ENCODE measurements at regions not wholly inside any gene's neighbourhood (a gene's known extent, or its start where the extent isn't known, plus 50 kb on each side); places are given as distances from the start of the nearest gene placed in this dataset.

GRCh38 chr13:29991343-29991742, 140.9 kb upstream of the UBL3 start:
- intact Hi-C loops (cut with micrococcal nuclease; ENCODE audit: unreplicated experiment): no loop called here
- CTCF ChIA-PET: no interaction called here
- ATAC-seq (no peak), DNase-seq (ENCODE audit: low read depth, low spot score) (no peak)
- in situ Hi-C loops (cut with HindIII; ENCODE audit: low pct_unique_long_range_greater_than_20kb, low sequenced_read_pairs): no loop called here
- POLR2A ChIA-PET: no interaction called here
- Histone ChIP-seq H3K9me3 (ENCODE audit: control insufficient read depth, insufficient read depth, low read depth, low read length) (no peaks in the 10 kb centered on the region), H3K27me3 (ENCODE audit: control insufficient read depth, insufficient read depth, low read length) (no peaks in the 10 kb centered on the region), H3K4me3 (ENCODE audit: low read depth in 2 of 2, low read length in 2 of 2) (no peak overlapping the region), H3K27ac (ENCODE audit: low read length) (no peak overlapping the region), H3K36me3 (ENCODE audit: control insufficient read depth, insufficient read depth, low read length) (no peaks in the 10 kb centered on the region), H3K4me1 (ENCODE audit: control insufficient read depth, insufficient read depth, low read length) (no peaks in the 10 kb centered on the region)
- no peak for TF ChIP-seq REST (IDR thresholded peaks at IDR 0.05; ENCODE audit: insufficient read depth in 1 of 2, low read depth in 2 of 2, low read length in 1 of 2)
- TF ChIP-seq TCF7L2 (IDR thresholded peaks at IDR 0.05; ENCODE audit: low read depth, low read length): no peak
- no TSS peak for BruUV-seq (replicated peaks)

GRCh38 chr13:29987340-29987739, 136.9 kb upstream of the UBL3 start:
- POLR2A ChIA-PET: no interaction called here
- CTCF ChIA-PET: no interaction called here
- no peaks in the 10 kb centered on the region for H3K4me1 ChIP-seq (ENCODE audit: control insufficient read depth, insufficient read depth, low read length)
- in situ Hi-C loops (cut with HindIII; ENCODE audit: low pct_unique_long_range_greater_than_20kb, low sequenced_read_pairs) (no loop called here), intact Hi-C loops (cut with micrococcal nuclease; ENCODE audit: unreplicated experiment) (no loop called here)
- TF ChIP-seq CTCF (IDR thresholded peaks at IDR 0.05) (no peak), SIN3A (IDR thresholded peaks at IDR 0.05; ENCODE audit: borderline replicate concordance, insufficient read depth, low read depth, low read length) (no peak), POLR2AphosphoS5 (IDR thresholded peaks at IDR 0.05; ENCODE audit: low read depth, low read length) (no peak), REST (IDR thresholded peaks at IDR 0.05; ENCODE audit: insufficient read depth in 1 of 2, low read depth in 2 of 2, low read length in 1 of 2) (no peak), TCF7L2 (IDR thresholded peaks at IDR 0.05; ENCODE audit: low read depth, low read length) (no peak)
- H3K9me3 ChIP-seq (ENCODE audit: control insufficient read depth, insufficient read depth, low read depth, low read length): no peaks in the 10 kb centered on the region
- H3K36me3 ChIP-seq (ENCODE audit: control insufficient read depth, insufficient read depth, low read length): no peaks in the 10 kb centered on the region
- BruUV-seq (replicated peaks): no TSS peak
- no peak for ATAC-seq
- no peak overlapping the region for H3K4me3 ChIP-seq (ENCODE audit: low read depth in 2 of 2, low read length in 2 of 2)
- no peak overlapping the region for H3K27ac ChIP-seq (ENCODE audit: low read length)
- no peaks in the 10 kb centered on the region for H3K27me3 ChIP-seq (ENCODE audit: control insufficient read depth, insufficient read depth, low read length)
- no peak for DNase-seq (ENCODE audit: low read depth, low spot score)
